Stimulated activated CD4-positive, alpha-beta T cell treated with anti-CD3 and anti-CD28 coated beads, Interleukin-1b, Interleukin-23, amount 100 ng/mL, for 24 hours (primary cell): ENCODE measurements at regions not wholly inside any gene's neighbourhood (a gene's known extent, or its start where the extent isn't known, plus 50 kb on each side); places are given as distances from the start of the nearest gene placed in this dataset.

ENCODE experiments used
- DNase-seq, 4 experiments: peaks; one replicate each; pipeline ENCODE4 v3.0.0-alpha.2; 2020; ENCODE audit warnings: low read depth in 4 of 4, low spot score in 1 of 4

GRCh38 chr1:5574641-5575040 is 417.6 kb downstream of the NPHP4 start:
- no peak for DNase-seq

- no peak for DNase-seq
Observed at GRCh38 chr1:5572794-5573193, 419.4 kb downstream of the NPHP4 start.

- no peak for DNase-seq
Observed at GRCh38 chr1:5571861-5572401, 420.3 kb downstream of the NPHP4 start.

GRCh38 chr1:5571438-5571837 is 420.8 kb downstream of the NPHP4 start:
- DNase-seq = no peak

- DNase-seq = no peak
Observed at GRCh38 chr1:5570931-5571330, 421.3 kb downstream of the NPHP4 start.

- no peak for DNase-seq
Observed at GRCh38 chr1:5568321-5568720, 423.9 kb downstream of the NPHP4 start.

GRCh38 chr1:5567839-5568238 is 424.4 kb downstream of the NPHP4 start:
- no peak for DNase-seq

- no peak for DNase-seq
Observed at GRCh38 chr1:5566924-5567323, 425.3 kb downstream of the NPHP4 start.

- no peak for DNase-seq
Observed at GRCh38 chr1:5565281-5566125, 426.7 kb downstream of the NPHP4 start.

GRCh38 chr1:5564578-5565257 is 427.5 kb downstream of the NPHP4 start:
- DNase-seq = no peak

- DNase-seq = no peak
Observed at GRCh38 chr1:5563861-5564577, 428.2 kb downstream of the NPHP4 start.

GRCh38 chr1:5562769-5563168 is 429.5 kb downstream of the NPHP4 start:
- DNase-seq = no peak

- no peak for DNase-seq
Observed at GRCh38 chr1:5562331-5562730, 429.9 kb downstream of the NPHP4 start.

- no peak for DNase-seq
Observed at GRCh38 chr1:5559078-5559477, 433.1 kb downstream of the NPHP4 start.

GRCh38 chr1:5555853-5556252 is 436.4 kb downstream of the NPHP4 start:
- DNase-seq = no peak

GRCh38 chr1:5554784-5555183 is 437.4 kb downstream of the NPHP4 start:
- DNase-seq = no peak

GRCh38 chr1:5554111-5554510 is 438.1 kb downstream of the NPHP4 start:
- DNase-seq = no peak

GRCh38 chr1:5552787-5553484 is 439.3 kb downstream of the NPHP4 start:
- no peak for DNase-seq

- DNase-seq = no peak
Observed at GRCh38 chr1:5551274-5551975, 440.8 kb downstream of the NPHP4 start.

GRCh38 chr1:5548266-5548665 is 444.0 kb downstream of the NPHP4 start:
- no peak for DNase-seq
